Posterior vena cava (tissue), 2 donors: ENCODE measurements at regions not wholly inside any gene's neighbourhood (a gene's known extent, or its start where the extent isn't known, plus 50 kb on each side); places are given as distances from the start of the nearest gene placed in this dataset.

Experiments used
- DNase-seq: peaks from one replicate; pipeline ENCODE4 v3.0.0-alpha.2; 2020; ENCODE audit warnings: low spot score
- intact Hi-C, 2 donors: fragments of 100-400 bp; cut with DNase I; formaldehyde crosslinking; loops; one replicate each; pipeline versions ENCODE4 v1.14.1 to v1.14.2; 2022 to 2023
- donor health status: DM: yes; HTN: yes; CAD: no.
- donor health status: DM: yes; HTN: yes; CAD: no.

DNA sequence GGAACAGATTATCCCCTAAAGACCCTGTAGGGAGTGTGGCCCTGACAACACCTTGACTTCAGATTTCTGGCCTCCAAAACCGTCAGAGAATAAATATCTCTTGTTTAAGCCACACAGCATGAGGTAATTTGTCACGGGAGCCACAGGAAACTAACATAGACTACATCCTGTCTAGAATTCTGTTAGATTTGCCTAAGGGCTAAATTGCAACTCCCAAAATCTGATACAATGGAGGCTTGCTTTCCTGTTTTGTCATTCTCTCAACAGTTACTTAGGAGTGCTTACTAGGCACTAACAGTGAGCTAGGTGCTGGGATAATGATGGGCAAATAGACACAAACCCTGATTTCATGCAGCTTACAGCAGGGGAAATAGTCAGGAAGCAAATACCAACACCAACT lies 141.6 kb downstream of the MIS18A start:
- intact Hi-C loops: no loop called here
- no peak for DNase-seq

DNA sequence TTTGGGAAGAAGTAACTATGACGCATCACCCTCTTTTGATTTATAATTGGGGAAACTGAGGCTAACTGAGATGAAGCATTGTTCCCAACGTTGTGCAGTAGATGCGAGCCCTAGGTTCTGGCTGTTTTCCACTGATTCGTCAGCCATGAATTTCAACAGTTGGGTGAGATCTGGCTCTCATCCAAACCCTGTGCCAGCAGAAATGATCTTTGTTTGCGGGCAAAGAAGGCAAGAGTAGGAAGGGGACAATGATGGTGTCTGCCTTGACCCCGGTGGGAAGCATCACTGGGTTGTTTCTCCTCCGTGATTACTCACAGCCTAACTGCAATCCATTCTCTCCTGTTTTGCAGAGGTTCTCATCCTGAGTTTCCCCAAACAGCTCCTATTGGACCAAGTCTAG lies 142.3 kb downstream of the MIS18A start:
- DNase-seq: no peak
- intact Hi-C loops: no loop called here

DNA sequence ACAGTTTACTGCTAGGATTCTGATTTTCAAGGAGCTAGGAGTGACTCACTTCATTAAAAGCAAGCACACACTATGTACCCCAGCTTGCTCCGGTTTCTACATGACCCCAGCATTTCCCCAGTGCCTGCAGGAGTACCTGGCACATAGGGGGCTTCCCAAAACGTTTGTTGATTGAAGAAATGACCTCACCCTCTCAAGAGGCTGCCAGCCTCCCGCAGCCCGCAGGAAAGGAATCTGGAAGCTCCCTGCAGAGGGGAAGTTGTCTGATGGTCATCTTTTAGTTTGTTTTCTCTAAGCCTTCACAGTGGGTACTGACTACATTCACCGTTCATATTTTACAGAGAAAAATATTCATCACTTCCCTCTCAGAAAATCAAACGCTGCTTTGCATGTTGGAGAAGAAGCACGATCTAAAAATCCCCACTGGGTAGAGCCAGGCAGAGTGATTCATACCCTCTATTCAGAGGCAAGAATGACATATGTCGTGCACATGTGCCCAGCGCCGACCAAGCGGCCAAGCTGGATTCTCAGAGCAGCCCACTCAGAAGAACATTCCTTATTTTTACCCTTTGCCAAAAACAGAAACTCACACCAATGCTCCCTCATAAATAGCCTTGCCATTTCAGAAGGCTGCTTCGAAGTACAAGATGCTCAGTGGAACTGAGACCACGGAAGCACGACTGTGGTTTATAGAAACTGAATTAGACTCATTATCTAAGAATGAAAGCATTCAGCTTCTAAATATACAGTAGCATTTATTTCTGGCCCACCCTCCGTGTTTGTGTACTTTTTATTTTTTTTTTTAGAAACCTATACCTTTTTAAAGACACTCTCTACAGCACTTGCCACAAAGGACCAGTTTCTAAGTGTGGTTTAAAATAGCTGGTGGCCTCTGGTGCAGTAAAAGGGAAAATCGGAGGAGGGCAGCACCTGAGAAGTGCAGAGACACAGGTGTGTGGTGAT lies 143.2 kb downstream of the MIS18A start:
- no peak for DNase-seq
- intact Hi-C loops: no loop called here

DNA sequence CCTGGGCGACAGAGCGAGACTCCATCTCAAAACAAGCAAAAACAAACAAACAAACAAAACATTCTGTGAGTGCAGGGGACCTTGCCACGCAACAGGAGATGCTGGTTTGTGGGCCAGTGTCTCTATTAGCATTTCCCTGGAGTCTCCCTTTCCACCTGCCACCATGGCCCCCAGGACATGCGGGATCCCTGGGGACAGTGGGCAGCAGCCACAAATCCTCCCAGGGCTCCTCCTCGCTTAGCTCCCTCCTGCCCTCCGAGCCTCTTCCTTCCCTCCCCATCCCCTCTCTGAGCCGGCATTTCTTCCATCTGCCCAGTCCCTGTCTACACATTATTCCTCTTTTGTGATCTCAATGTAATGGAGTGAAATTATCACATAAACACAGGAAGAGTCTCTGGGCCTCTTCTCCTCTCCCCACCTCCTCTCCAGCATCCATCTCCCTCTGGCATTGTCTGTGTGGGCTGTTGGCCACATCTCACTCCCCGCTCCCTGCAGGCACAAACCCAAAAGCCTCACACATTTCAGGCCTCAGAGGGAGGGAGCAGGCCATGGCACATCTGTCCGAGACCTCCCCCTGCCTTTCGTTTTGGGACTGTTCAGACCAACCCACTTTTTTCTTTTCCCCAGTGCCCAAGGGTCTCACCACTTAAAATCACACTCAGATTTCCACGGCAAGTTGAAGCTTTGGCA lies 144.3 kb downstream of the MIS18A start:
- DNase-seq: no peak
- intact Hi-C loops: no loop called here

DNA sequence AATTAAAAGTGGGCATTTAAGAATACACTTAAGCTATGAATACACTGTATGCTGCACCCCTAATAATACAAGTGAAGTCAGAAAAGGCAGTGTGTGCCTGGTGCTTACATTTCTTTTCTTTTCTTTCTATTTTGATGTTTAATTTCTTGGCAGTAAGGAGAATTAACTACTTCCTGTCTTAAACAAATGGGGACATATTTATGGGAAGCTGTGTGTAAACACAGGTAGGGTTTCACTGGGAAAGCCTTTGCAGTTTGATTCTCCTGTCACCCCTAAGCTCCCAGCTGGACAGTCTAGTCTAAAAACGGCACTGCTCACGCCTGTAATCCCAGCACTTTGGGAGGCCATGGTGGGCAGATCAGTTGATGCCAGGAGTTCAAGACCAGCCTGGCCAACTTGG lies 146.0 kb downstream of the MIS18A start:
- intact Hi-C loops: no loop called here
- no peak for DNase-seq

DNA sequence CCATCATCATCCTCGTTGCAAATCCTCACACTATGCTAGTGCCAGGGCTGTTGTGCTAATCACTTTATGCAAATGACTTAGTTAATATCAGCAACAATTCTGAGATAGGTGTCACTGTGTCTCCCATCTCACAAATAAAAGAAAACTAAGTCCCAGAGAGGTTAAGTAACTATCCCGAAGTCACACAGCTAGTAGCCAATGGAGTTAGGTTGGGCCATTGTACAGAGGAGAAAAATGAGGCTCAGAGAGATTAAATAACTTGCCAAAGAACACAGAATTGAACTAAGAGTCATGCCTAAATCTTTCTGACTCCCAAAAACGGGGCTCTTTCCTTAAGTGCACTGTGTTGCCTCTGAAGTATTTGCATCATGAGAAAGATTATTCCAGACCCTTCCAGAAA lies 146.4 kb downstream of the MIS18A start:
- DNase-seq: no peak
- intact Hi-C loops: no loop called here

DNA sequence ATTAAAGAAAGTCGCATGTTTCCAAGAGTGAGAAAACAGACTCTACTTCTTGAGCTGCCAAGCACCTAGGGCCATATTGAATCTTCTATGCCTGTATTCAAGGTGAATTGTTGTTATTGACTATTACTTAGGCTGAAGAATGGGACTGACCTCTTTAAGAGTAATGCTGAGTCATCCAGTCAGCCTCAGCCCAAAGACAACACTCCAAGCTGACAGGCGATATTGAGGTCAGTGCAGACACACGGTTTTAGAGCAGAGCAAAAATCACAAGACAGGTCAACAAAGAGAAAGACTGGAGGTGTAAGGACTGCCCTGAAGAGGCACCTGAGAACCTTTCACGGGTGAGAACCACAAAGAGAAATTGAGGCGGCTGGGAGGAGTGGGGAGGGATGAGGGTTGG lies 146.9 kb downstream of the MIS18A start:
- DNase-seq: no peak
- intact Hi-C loops: no loop called here

DNA sequence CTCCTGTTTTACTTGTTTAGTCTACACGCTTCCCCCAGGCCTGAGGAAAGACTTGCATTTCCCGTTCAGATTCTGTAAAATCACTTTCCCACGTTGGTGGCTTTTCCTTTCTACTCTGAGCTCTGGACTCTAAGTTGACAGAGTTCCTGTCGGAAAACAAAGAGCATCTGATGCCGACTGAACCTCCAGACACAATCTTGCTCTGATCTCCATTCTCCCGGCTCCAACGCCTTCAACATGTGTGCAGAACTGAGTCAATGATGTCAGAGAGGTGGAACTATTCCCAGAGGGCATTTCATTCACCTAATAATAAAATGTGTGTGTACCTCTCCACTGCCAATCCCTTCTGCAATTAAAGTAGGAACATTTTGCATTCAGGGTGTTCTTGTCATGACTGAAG lies 147.7 kb downstream of the MIS18A start:
- intact Hi-C loops: no loop called here

DNA sequence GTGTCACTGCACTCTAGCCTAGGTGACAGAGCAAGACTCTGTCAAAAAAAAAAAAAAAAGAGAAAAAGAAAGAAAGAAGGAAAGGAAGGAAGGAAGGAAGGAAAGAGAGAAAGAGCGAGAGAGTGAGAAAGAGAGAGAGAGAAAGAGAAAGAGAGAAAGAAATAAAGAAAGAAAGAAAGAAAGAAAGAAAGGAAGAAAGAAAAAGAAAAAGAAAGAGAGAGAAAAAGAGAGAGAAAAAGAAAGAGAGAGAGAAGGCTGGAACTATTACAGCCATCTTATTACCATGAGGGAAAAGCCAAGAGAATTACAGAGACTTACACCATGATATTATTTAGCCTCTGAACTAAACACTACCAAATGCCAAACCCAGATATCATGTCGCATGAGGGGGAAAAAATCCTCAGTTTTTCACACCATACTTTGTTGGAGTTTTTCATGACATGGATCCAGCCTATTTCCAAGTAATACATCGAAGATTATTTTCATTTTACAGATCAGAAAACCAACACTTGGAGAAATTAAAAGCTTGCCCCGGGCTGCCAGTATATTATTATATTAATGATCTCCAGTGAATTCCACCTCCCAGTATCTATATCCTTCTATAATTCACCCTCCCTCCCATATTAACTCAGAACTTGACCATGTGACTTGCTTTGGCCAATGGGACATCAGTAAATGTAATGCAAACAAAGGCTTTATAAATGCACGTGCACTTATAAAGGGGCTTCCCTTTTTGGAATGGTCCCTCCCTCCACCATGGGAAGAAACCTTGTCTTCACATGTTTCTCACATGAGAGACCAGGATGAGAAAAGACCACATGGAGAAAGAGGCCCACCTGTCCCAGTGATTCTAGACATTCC lies 148.6 kb downstream of the MIS18A start:
- no peak for DNase-seq
- intact Hi-C loops: no loop called here

More for the DNA sequence above, 147.7 kb downstream of the MIS18A start:
- DNase-seq: no peak

DNA sequence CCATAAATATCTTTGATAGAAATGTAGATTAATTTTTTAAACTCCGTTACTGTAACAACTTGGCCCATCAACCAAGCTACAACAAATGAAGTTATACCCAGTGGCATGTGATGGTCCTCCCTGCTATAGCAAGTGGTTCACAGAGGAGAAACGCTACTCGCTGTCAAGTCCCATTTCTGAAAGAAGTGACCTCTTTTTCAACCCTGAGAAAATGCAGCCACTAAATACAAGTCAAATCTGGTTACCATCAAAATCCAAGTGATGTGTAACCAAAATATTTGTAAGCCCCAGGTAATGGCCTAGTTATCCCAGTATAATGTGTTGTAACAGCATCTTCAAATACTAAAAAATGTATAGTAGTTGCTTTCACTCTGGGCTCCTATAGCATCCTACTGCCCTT lies 151.8 kb downstream of the MIS18A start:
- intact Hi-C loops: no loop called here
- DNase-seq: no peak

DNA sequence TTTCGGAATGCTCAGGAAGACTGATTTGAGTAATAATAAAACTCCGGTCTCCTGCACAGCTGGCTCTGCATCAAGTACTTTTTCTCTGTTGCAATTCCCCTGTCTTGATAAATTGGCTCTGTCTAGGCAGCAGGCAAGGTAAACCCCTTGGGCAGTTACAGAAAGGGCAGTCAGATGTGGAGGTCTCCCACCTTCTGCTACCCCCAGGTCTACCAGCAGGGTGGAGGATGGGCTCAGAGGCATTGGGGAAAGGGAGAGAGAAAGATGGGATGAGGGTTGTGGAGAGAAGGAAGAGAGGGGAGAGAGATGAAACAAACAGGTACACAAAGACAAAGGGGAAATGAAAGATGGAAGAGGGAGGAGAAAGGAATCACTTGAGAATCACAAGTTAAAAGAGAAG lies 156.8 kb downstream of the MIS18A start:
- DNase-seq: no peak
- intact Hi-C loops: no loop called here

DNA sequence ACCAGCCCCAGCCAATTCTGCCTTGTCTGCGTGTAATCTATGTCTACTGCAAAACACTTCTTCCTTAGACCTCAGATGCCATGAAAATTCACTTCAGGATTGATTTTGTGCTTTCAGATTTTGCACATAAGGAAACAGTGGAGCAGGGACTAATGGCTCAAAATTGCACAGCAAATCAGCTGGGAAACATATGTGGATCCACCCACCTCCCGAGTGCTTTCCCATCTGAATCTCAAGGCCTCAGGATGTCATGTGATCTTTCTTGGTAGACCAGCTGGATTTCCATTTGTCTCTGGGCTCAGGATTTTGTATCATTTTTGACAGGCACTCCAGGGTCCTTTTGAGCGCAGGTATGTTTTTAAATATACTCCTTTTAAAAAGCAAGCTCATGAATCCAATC lies 158.6 kb downstream of the MIS18A start:
- intact Hi-C loops: no loop called here
- no peak for DNase-seq

DNA sequence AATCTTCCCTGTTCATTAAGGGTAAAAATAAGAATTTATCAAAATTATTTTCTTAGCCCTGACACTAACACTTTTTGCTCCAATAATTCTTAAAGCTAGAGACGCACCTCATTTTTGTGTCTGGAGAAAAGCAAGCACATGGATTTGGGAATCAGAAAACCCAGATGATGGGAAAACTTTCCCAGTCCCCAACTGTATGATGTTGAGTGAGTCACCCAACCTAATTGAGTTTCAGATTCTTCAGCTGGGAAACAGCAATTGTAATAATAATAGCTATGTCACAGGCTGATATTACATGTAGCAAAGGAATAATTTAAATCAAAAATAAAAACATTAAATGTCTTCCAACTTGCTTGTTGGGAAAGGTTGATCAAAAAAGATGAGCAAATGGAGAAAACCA lies 159.0 kb downstream of the MIS18A start:
- intact Hi-C loops: no loop called here
- no peak for DNase-seq

DNA sequence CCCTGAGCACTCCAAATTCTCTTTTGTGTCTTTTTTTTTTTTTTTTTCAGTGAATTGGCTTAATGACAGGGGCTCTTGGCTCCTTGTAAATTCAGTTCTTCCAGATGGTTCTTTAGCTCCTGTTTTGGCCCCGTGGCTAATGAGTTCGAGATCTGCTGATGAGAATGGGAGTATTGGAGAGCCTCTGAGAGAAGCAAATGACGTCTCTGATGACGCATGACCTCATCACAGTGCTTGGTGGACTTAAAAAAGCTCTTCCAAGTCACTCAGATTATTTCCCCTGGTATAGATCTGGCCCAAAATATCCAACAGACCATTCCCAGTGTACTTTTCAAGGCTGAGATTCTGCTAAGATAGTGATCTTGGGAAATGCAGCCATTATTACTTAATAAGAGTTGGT lies 159.5 kb downstream of the MIS18A start:
- intact Hi-C loops: no loop called here
- no peak for DNase-seq

DNA sequence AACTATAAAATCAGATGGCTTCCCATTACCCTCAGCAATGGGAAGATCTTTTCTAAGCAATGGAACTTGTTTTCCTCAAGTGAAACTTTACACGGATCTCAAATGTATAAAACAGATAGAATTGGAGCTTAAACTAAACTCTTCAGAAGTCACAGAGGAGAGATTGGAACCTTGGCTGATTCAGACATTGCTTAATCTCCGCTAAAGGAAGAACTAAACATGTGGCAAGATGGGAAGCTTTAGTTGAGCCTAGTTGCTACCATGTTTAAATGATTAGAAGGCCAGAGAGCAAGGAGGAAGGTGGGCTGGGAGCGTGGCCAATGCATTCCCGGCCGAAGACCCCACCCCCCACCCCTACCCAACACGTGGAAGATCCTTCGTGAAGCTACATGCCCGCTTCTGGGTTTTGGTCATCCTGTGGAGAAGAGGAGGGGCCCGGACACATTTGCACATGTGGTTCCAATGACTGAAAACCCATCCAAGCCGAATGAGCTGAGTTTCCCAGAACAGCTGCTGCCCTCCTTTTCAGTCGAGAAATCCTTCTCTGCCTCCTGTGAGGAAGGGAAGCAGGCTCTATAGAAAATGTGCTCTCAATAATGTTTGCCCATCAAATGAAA lies 164.3 kb downstream of the MIS18A start:
- intact Hi-C loops: no loop called here
- DNase-seq: no peak

DNA sequence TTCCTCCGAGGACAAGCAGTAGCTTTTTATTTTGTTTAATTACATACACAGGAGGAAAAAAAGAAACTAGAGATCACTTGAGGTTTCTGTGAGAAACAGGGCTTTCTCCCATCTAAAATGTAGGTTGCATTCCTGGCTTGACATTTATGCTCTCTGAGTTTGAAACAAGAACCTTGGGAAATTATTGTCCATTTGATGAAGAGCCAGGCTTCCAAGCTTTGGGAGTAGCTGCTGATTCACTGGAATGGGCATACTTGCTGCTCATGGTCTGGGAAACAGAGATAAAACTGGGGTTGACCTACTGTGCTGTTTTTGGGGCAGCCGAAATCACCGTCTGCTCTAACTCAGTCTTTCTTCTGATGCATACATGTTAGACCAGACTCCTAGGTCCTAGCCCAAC lies 165.4 kb downstream of the MIS18A start:
- no peak for DNase-seq
- intact Hi-C loops: no loop called here

DNA sequence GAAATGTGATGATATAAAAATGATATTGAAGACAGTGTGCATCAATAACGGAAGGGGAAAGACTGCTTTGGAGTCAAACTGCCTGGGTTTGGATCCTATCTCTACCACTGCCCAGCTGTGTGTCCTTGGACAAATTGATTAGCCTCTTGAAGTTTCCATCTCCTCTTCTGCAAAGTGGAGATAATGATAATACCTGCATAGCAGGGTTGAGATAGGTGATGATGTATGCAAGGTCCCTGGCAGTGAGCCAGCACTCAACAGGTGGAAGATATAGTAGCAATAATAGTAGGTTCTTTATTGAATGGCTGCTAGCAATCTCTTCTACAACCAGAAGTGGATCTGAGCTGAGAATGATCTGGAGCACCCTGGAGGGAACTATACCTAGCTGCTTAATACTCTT lies 166.7 kb downstream of the MIS18A start:
- intact Hi-C loops: no loop called here
- no peak for DNase-seq

DNA sequence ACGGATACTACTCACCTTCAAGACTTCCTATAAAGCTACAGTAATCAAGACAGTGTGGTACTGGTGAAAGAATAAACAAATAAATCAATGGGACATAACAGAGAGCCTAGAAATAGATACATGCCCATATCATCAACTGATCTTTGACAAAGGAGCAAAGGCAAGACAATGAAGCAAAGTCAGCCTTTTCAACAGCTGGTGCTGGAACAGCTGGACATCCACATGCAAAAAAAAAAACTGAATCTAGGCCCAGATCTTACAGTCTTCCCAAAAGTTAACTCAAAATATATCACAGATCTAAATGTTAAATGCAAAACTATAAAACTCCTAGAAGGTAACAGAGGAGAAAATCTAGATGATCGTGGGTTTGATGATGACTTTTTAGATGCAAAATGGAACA lies 170.3 kb downstream of the MIS18A start:
- intact Hi-C loops: no loop called here
- no peak for DNase-seq

DNA sequence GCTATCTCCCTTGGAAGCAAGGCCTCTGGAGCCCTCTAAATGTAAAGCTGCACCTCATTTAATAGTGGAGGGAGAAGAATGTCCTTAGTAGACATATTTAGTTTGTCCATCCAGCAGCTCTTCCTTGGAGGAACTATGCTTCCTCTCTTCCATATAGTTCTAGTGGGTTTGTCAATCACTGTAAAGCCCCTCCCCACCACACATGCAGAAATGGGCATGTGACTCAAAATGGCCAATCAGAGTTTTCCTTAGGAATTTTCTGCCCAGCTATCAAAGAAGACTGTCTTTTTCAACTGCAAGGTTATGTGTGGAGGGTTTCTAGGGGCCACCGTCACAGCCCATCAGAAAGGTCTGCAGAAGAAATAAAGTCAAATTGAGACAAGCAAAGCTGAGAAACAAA lies 175.5 kb downstream of the MIS18A start:
- intact Hi-C loops: no loop called here

DNA sequence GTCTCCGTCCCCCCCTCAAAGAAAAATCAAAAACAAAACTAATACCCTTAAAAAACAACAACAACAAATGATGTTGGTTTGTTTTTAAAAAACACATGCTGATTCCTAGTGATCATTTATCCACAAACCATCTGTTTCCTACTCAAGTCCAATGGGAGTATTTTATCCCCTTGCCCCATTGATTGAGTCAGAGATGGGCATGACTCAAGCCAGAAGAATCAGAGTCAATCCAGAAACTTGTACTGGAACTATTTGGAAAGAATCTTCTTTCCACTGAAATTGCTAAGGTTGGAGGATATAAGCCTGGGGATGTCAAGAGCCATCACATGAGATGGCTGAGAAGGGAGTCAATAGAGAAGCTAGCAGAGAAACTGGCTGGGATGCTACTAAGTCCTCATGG lies 176.4 kb downstream of the MIS18A start:
- no peak for DNase-seq
- intact Hi-C loops: no loop called here

More for the DNA sequence above, 175.5 kb downstream of the MIS18A start:
- no peak for DNase-seq
